H1 (cell line): ENCODE measurements at regions not wholly inside any gene's neighbourhood (a gene's known extent, or its start where the extent isn't known, plus 50 kb on each side); places are given as distances from the start of the nearest gene placed in this dataset.

ENCODE experiments used
- CTCF ChIA-PET: fragments of 300-600 bp; sonication (Branson Sonifier 250); formaldehyde crosslinking; loops from one replicate; lab custom pipeline; 2021; ENCODE audit not compliant: partially characterized antibody; lab: Charles Lee
- POLR2A ChIA-PET: fragments of 300-600 bp; sonication (Branson Sonifier 250); formaldehyde crosslinking; loops from one replicate; lab custom pipeline; 2021; ENCODE audit warnings: inconsistent platforms; ENCODE audit not compliant: partially characterized antibody; lab: Charles Lee
- DNase-seq, 2 experiments: peaks; one replicate each; pipeline versions ENCODE4 v3.0.0 to v3.0.0-alpha.2; 2010 to 2022; ENCODE audit warnings: low spot score in 2 of 2, low read depth in 1 of 2, mixed read lengths in 1 of 2
- FAIRE-seq: peaks from 2 replicates; lab custom pipeline; 2011; peaks lifted over from hg19 to GRCh38; lab: Jason Lieb, UNC
- H2AFZ ChIP-seq: 2 replicates; pipeline ENCODE4 v1.8.1; 2012; ENCODE audit warnings: low read length, inconsistent platforms
- H2AK5ac ChIP-seq: 2 replicates; pipeline ENCODE4 v1.6.1; 2013; ENCODE audit warnings: low read depth, low read length
- H2BK120ac ChIP-seq: replicated peaks from 2 replicates; pipeline ENCODE3; 2013; ENCODE audit warnings: low read depth, low read length, inconsistent platforms
- H2BK12ac ChIP-seq: 2 replicates; pipeline ENCODE4 v1.6.1; 2013; ENCODE audit warnings: low read depth, low read length
- H2BK15ac ChIP-seq: 2 replicates; pipeline ENCODE4 v1.6.1; 2013; ENCODE audit warnings: low read length
- H2BK20ac ChIP-seq: 2 replicates; pipeline ENCODE4 v1.6.1; 2013; ENCODE audit warnings: low read length
- H2BK5ac ChIP-seq: 2 replicates; pipeline ENCODE4 v1.6.1; 2013; ENCODE audit warnings: low read depth, low read length
- H3K14ac ChIP-seq: 2 replicates; pipeline ENCODE4 v1.6.1; 2013; ENCODE audit warnings: inconsistent platforms; ENCODE audit not compliant: insufficient read length
- H3K18ac ChIP-seq: 2 replicates; pipeline ENCODE4 v1.6.1; 2013; ENCODE audit warnings: low read length; ENCODE audit errors: extremely low read depth
- H3K23ac ChIP-seq: 2 replicates; pipeline ENCODE4 v1.6.1; 2013; ENCODE audit warnings: inconsistent platforms; ENCODE audit not compliant: insufficient read length
- H3K23me2 ChIP-seq: 2 replicates; pipeline ENCODE4 v1.6.1; 2013; ENCODE audit warnings: low read depth, low read length
- H3K27ac ChIP-seq: 2 replicates; pipeline ENCODE4 v1.6.1; 2011; ENCODE audit warnings: low read depth, low read length, inconsistent platforms
- H3K27me3 ChIP-seq, 4 experiments: replicated peaks in 1 of 4; 1 replicate in 1 of 4; 2 replicates in 3 of 4; pipeline versions ENCODE4 v1.6.1 to v1.8.1; 2011 to 2013; ENCODE audit warnings: low read length in 3 of 4, mild to moderate bottlenecking in 3 of 4, inconsistent platforms in 2 of 4, mixed read lengths in 2 of 4, moderate library complexity in 1 of 4; ENCODE audit not compliant: control insufficient read depth in 3 of 4, insufficient read depth in 3 of 4; ENCODE audit errors: extremely low read depth in 1 of 4
- H3K36me3 ChIP-seq, 4 experiments: 2 replicates each; pipeline versions ENCODE4 v1.6.1 to v1.8.1; 2011 to 2013; ENCODE audit warnings: mild to moderate bottlenecking in 4 of 4, low read length in 3 of 4, moderate library complexity in 2 of 4, control low read depth in 1 of 4, inconsistent platforms in 1 of 4; ENCODE audit not compliant: insufficient read depth in 4 of 4, control insufficient read depth in 2 of 4
- H3K4ac ChIP-seq: replicated peaks from 2 replicates; pipeline ENCODE3; 2013; ENCODE audit warnings: low read length, low read depth, mixed read lengths, inconsistent platforms; ENCODE audit not compliant: insufficient read length
- H3K4me1 ChIP-seq, 4 experiments: replicated peaks in 1 of 4; 1 replicate in 1 of 4; 2 replicates in 3 of 4; pipeline versions ENCODE4 v1.6.1 to v1.8.1; 2011 to 2013; ENCODE audit warnings: low read length in 3 of 4, inconsistent platforms in 2 of 4, mixed read lengths in 1 of 4; ENCODE audit not compliant: insufficient read depth in 4 of 4, control insufficient read depth in 3 of 4
- H3K4me2 ChIP-seq, 2 experiments: 2 replicates each; pipeline versions ENCODE4 v1.6.1 to v1.8.1; 2011 to 2013; ENCODE audit warnings: low read depth in 2 of 2, low read length in 2 of 2, control low read depth in 1 of 2, inconsistent platforms in 1 of 2, mild to moderate bottlenecking in 1 of 2; ENCODE audit not compliant: insufficient read depth in 1 of 2
- H3K4me3 ChIP-seq, 4 experiments: fragments of 200-600, 300-600 bp in 1 of 4; sonication (generic), shearing (Covaris generic), sonication (Bioruptor Twin) in 1 of 4; 2 replicates each; pipeline versions ENCODE4 v1.5.1 to v1.8.1; 2011 to 2016; ENCODE audit warnings: low read length in 4 of 4, low read depth in 3 of 4, control low read depth in 2 of 4, inconsistent platforms in 2 of 4, mild to moderate bottlenecking in 2 of 4, mixed read lengths in 1 of 4, moderate library complexity in 1 of 4; ENCODE audit not compliant: insufficient read depth in 2 of 4; ENCODE audit errors: extremely low read depth in 1 of 4
- H3K56ac ChIP-seq: replicated peaks from 2 replicates; pipeline ENCODE3; 2013; ENCODE audit warnings: low read depth, mild to moderate bottlenecking, mixed read lengths, low read length, inconsistent platforms; ENCODE audit not compliant: insufficient read length
- H3K79me1 ChIP-seq: 2 replicates; pipeline ENCODE4 v1.6.1; 2013; ENCODE audit warnings: low read depth, low read length, control low read depth
- H3K79me2 ChIP-seq, 2 experiments: 2 replicates each; pipeline versions ENCODE4 v1.6.1 to v1.8.1; 2012 to 2013; ENCODE audit warnings: low read length in 2 of 2, mild to moderate bottlenecking in 2 of 2, inconsistent platforms in 1 of 2; ENCODE audit not compliant: insufficient read depth in 2 of 2, control insufficient read depth in 1 of 2
- H3K9ac ChIP-seq, 4 experiments: replicated peaks in 1 of 4; 1 replicate in 1 of 4; 2 replicates in 3 of 4; pipeline versions ENCODE4 v1.6.1 to v1.8.1; 2011 to 2013; ENCODE audit warnings: low read depth in 3 of 4, low read length in 3 of 4, control low read depth in 2 of 4, mild to moderate bottlenecking in 2 of 4, moderate library complexity in 2 of 4, inconsistent platforms in 1 of 4; ENCODE audit errors: extremely low read depth in 1 of 4
- H3K9me3 ChIP-seq, 2 experiments: 2 replicates each; pipeline versions ENCODE4 v1.6.1 to v1.8.1; 2012 to 2013; ENCODE audit warnings: mild to moderate bottlenecking in 2 of 2, moderate library complexity in 2 of 2, control low read depth in 1 of 2, inconsistent platforms in 1 of 2, low read depth in 1 of 2, low read length in 1 of 2, mixed read lengths in 1 of 2; ENCODE audit not compliant: insufficient read depth in 2 of 2
- H4K20me1 ChIP-seq, 2 experiments: replicated peaks in 1 of 2; 2 replicates each; pipeline versions ENCODE3 to v1.8.1; 2011 to 2013; ENCODE audit warnings: inconsistent platforms in 2 of 2, low read length in 2 of 2, mild to moderate bottlenecking in 1 of 2; ENCODE audit not compliant: insufficient read depth in 2 of 2, control insufficient read depth in 1 of 2
- H4K5ac ChIP-seq: 2 replicates; pipeline ENCODE4 v1.6.1; 2013; ENCODE audit warnings: low read length, low read depth, mixed read lengths, inconsistent platforms; ENCODE audit not compliant: insufficient read length
- H4K8ac ChIP-seq: 2 replicates; pipeline ENCODE4 v1.8.0; 2013; ENCODE audit warnings: mild to moderate bottlenecking, moderate library complexity, low read length, inconsistent platforms; ENCODE audit not compliant: insufficient read depth; ENCODE audit errors: extremely low read depth
- H4K91ac ChIP-seq: replicated peaks from 2 replicates; pipeline ENCODE3; 2013; ENCODE audit warnings: low read length, mixed read lengths, inconsistent platforms; ENCODE audit not compliant: insufficient read length
- BRCA1 ChIP-seq: IDR thresholded peaks from 2 replicates; pipeline ENCODE4 v1.6.1; 2012; ENCODE audit warnings: low read depth, low read length, improper control_type of control experiment
- CBX8 ChIP-seq: fragments of 300-800, 300-1000 bp; sonication (generic); IDR thresholded peaks from 2 replicates; pipeline ENCODE4 v1.7.1; 2016; ENCODE audit warnings: low read depth, low read length, borderline replicate concordance
- CTBP2 ChIP-seq: IDR thresholded peaks from 2 replicates; pipeline ENCODE4 v1.7.0; 2011; ENCODE audit warnings: borderline replicate concordance, mild to moderate bottlenecking, moderate library complexity, mixed read lengths, low read length; ENCODE audit not compliant: insufficient read depth, insufficient read length
- HDAC2 ChIP-seq, 2 experiments: fragments of 300-600 bp in 1 of 2; sonication (generic) in 1 of 2; IDR thresholded peaks; 2 replicates each; pipeline ENCODE4 v1.6.1; 2011 to 2012; ENCODE audit warnings: low read depth in 2 of 2, low read length in 2 of 2, mild to moderate bottlenecking in 2 of 2, moderate library complexity in 2 of 2, borderline replicate concordance in 1 of 2, inconsistent platforms in 1 of 2
- HDAC6 ChIP-seq: IDR thresholded peaks from one replicate; pipeline ENCODE4 v1.7.1; 2012; ENCODE audit warnings: low read depth, mild to moderate bottlenecking, inconsistent platforms, low read length, moderate library complexity
- RAD21 ChIP-seq, 2 experiments: IDR thresholded peaks in 1 of 2; conservative IDR thresholded peaks in 1 of 2; 2 replicates each; pipeline ENCODE4 v1.6.1; 2011; ENCODE audit warnings: low read depth in 2 of 2, low read length in 2 of 2, improper control_type of control experiment in 1 of 2, inconsistent platforms in 1 of 2, mild to moderate bottlenecking in 1 of 2, moderate library complexity in 1 of 2
- SP4 ChIP-seq: IDR thresholded peaks from 2 replicates; pipeline ENCODE4 v1.6.1; 2012; ENCODE audit warnings: low read length, inconsistent platforms
- TAF1 ChIP-seq: IDR thresholded peaks from 2 replicates; pipeline ENCODE4 v1.6.1; 2011; ENCODE audit warnings: mild to moderate bottlenecking, low read depth, low read length
- TEAD4 ChIP-seq: IDR thresholded peaks from 2 replicates; pipeline ENCODE4 v1.6.1; 2012; ENCODE audit warnings: low read depth, low read length, inconsistent platforms, mixed read lengths
- WGBS, 2 experiments: shearing (Covaris generic) in 1 of 2; methylation state at CpG; one replicate each; pipeline versions ENCODE4 v1.1.6 to v1.1.7; 2013 to 2015; ENCODE audit warnings: low lambda C conversion rate in 2 of 2, mixed read lengths in 2 of 2, inconsistent platforms in 1 of 2, low coverage in 1 of 2, missing lambda C conversion rate in 1 of 2; ENCODE audit not compliant: insufficient replicate concordance in 2 of 2, insufficient coverage in 1 of 2, insufficient read length in 1 of 2; ENCODE audit errors: extremely low coverage in 1 of 2, missing lambda C conversion rate in 1 of 2; 5-methylcytosine and 5-hydroxymethylcytosine counted together

GRCh38 chr12:91289072-91289471 lies 106.5 kb upstream of the DCN start:
- Histone ChIP-seq H2BK5ac (no peak overlapping the region), H3K36me3 (no peaks in the 10 kb centered on the region), H2BK15ac (no peak overlapping the region), H4K5ac (no peak overlapping the region), H4K20me1 (no peaks in the 10 kb centered on the region), H3K23ac (no peak overlapping the region), H2AK5ac (no peak overlapping the region), H3K79me2 (no peaks in the 10 kb centered on the region), H2BK20ac (no peak overlapping the region), H3K14ac (no peak overlapping the region), H2BK120ac (no peak overlapping the region), H3K27ac (no peak overlapping the region), H3K9me3 (no peaks in the 10 kb centered on the region), H3K4me2 (no peak overlapping the region), H3K23me2 (no peaks in the 10 kb centered on the region; the same call in 1 of the 2 replicates), H3K9ac (no peak overlapping the region), H4K8ac (no peak overlapping the region), H4K91ac (no peak overlapping the region), H3K4ac (no peak overlapping the region), H3K79me1 (no peaks in the 10 kb centered on the region), H3K18ac (no peak overlapping the region), H3K27me3 (no peaks in the 10 kb centered on the region), H3K4me1 (no peaks in the 10 kb centered on the region), H3K56ac (no peak overlapping the region), H2AFZ (no peak overlapping the region), H2BK12ac (no peak overlapping the region), H3K4me3 (no peak overlapping the region)
- WGBS, 2 experiments, result 89% methylated on average over 1 of the region's 1 CpG; no CpG with 5 or more reads in 1 of the 2 experiments
- no peak for TF ChIP-seq HDAC6
- no peak for TF ChIP-seq HDAC2 (IDR thresholded peaks at IDR 0.05; ENCODE audit: borderline replicate concordance in 1 of 2, low read depth in 2 of 2, low read length in 2 of 2)
- TF ChIP-seq CTBP2, result no peak
- TF ChIP-seq BRCA1, result no peak
- TF ChIP-seq TEAD4, result no peak
- TF ChIP-seq RAD21 (IDR thresholded peaks at IDR 0.05 in 1 of 2, conservative IDR thresholded peaks at IDR 0.05 in 1 of 2; ENCODE audit: low read depth in 2 of 2, low read length in 2 of 2), result no peak
- TF ChIP-seq CBX8, result no peak
- no peak for TF ChIP-seq SP4
- no peak for TF ChIP-seq TAF1
- FAIRE-seq (no peak), DNase-seq (no peak)
- ChIA-PET CTCF (no interaction called here), POLR2A (no interaction called here)
